GM19455 (cell line): ENCODE measurements at regions not wholly inside any gene's neighbourhood (a gene's known extent, or its start where the extent isn't known, plus 50 kb on each side); places are given as distances from the start of the nearest gene placed in this dataset.
"Not testable (repeated sequence)": the region's sequence is repeated elsewhere in the genome, so short reads cannot be mapped to it uniquely, and the experiment has no call there.

Source experiments
- ATAC-seq: cut with Tn5 transposase; IDR thresholded peaks from one replicate; pipeline ENCODE4 v1.9.1; 2021; ENCODE audit not compliant: unreplicated experiment

- ATAC-seq: no peak
These were observed 256.9 kb downstream of the SPRY2 start for GRCh38 chr13:80083853-80084676.

DNA sequence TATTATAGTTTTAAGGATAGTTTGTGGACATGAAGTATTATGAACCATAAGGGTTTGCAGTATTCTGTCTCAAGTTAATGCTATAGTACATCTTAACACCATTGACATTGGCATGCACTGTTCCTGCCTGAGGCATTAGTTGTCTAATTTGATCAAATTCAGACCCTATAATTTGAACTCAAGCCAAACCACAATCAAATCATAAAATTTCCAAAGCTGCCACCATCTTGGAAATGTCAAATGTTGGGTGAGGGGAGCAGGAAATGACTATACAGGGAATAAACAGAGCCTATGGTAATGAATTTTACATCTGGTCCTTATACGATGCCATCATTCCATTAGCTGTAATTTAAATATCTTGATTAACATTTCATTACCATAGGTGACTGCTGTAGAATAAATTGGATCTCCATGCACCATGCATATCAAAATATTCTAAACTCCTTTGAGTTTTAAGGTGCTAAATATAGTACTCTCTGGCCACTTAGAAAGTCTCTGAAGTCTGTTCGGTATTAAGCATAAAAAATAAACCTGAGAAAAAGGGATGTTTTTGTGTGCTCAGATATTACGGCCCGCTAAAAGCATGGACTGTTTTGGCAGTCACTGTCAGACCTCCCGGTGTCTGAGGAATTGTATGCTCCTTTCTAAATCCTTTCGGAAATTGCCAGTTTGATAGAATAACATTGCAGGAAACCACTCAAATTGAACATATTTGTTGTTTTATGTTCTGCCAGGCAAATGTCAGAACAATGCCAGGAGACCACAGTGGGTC, 257.7 kb downstream of the SPRY2 start:
- ATAC-seq: no peak

- ATAC-seq: no peak
These were observed 258.4 kb downstream of the SPRY2 start for GRCh38 chr13:80082396-80083080.

DNA sequence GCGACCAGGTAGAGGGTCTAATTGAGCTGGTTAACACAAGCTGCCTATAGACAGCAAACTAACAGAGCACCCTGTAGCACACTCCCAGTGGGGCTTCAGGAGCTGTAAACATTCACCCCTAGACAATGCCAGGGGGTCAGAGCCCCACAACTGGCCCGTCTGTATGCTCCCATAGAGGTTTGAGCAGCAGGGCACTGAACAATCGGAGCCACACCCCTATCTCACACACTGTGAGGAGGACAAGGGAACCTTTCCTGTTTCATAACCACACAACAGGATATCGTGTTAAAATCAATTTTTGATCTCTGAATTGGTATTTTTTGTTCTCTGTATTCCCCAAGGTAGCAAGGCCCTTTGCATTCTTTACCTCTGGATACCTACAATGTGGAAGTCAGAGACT, 266.1 kb downstream of the SPRY2 start:
- ATAC-seq: no peak

DNA sequence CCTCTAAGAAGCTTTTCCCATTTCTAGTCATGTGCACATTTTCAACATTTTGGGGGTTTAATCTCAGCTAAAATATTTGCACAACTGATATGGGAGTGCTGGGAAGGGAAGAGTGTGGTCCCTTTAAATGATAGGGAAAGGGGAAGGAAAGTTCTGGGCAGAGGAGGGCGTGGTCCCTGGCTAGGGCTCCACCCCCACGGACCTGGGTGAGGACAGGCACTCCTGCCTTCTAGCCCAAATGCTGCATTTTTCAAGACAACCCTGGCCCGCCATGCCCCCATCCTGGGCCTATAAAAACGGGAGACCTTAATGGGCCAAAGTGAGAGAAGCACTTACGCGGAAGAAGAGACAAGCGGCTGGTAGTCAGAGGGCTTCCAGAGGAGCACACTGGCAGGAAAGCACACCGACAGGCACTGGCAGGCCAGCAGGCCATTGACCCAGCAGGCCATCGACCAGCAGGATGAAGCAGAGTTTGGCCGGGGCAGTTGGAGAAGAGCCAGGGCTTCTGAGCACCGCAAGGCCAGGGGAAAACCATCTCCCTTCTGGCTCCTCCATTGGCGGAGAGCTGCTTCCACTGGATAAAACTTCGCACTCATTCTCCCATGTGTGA, 266.7 kb downstream of the SPRY2 start:
- ATAC-seq: no peak

- no peak for ATAC-seq
These were observed 268.7 kb downstream of the SPRY2 start for GRCh38 chr13:80072231-80072630.

DNA sequence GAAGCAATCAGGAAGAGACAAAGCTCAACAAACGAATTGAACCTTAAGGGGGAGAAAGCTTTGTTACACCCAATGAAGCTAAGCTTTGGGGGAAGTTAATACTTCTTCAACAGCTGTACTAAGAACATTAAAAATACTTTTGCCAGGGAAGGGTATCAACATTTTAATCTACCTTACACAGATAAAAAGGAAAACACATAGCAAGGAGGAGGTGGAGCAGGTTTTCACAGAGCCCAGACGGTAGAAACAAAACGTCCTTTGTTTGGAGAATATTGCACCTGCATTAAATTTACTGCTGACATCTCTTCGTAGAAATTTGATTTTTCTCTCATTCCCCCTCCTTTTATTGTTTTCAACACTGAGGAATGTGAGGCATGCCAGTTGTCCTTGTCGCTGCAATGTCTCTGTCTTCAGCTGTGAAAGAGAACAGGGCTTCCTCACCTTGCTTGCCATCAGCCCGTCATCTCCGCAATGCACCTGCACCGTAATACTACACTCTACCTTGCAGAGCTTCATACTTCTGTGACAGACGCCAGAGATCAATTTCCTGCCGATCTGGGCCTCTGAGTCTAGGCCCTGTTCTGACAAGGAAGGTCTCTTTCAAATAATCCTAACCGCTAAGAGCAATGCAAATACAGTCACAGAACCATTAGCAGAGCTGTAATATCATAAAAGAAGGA, 270.8 kb downstream of the SPRY2 start:
- ATAC-seq: no peak

GRCh38 chr13:80069374-80069773, 271.6 kb downstream of the SPRY2 start:
- no peak for ATAC-seq

- no peak for ATAC-seq
These were observed 274.9 kb downstream of the SPRY2 start for GRCh38 chr13:80065996-80066395.

DNA sequence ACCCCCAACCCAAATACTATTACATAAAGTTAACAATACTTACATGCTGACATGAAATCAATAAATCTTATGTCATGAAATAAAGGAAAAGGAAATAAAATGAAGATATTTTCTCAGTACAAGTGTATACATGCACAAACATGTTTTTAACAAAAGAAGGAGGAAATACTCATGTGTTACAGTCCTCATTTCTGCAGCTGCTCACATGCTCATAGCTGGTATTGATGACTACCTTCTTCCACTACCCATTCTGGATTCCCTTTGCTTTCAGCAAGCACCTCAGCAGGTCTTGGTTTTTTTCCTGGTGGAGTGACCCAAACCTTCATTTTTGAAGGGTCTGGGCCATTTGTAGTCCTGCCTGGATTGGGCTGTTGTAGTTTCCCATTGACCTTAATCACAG, 278.5 kb downstream of the SPRY2 start:
- not testable (repeated sequence) for ATAC-seq

GRCh38 chr13:80059789-80060188, 281.1 kb downstream of the SPRY2 start:
- no peak for ATAC-seq

DNA sequence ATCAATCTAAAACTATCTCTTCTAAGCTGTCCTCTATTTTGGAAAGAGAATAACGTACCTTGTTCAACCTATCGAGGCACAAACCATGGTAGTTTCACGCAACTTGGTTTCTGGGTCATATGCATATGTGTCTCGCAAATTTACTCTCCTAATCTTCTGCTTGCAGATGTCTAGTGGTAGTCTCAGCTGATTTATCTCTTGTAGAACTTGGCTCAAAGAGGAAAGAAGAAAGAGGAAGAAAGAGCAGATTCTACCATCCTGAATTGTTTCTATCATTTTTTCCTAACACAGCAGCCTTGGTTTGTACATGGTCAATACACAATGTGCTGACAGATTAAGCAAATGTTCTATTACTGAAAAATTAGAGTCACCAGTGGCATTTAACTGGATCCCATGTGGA, 282.3 kb downstream of the SPRY2 start:
- no peak for ATAC-seq

DNA sequence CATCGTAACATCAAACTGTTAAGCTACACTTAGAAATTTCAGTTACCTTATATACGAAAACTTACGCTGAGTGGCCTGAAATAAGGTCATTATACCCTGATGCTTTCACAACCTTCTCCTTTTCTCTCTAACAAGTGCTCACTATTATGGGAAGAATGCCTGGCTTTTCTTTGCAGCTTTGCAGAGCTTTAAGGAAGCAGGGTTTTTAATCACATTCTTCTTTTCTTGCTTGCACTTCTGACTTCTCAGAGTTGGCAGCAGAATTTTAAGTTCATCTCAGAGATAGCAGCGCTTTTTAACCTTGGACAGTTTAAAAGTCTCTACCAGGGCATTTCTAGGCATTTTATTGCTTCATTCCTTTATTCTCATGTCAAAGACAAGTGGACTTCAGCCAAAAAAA, 285.1 kb downstream of the SPRY2 start:
- ATAC-seq: no peak

GRCh38 chr13:80054806-80055205, 286.1 kb downstream of the SPRY2 start:
- no peak for ATAC-seq

GRCh38 chr13:80052286-80052685, 288.6 kb downstream of the SPRY2 start:
- ATAC-seq: no peak

DNA sequence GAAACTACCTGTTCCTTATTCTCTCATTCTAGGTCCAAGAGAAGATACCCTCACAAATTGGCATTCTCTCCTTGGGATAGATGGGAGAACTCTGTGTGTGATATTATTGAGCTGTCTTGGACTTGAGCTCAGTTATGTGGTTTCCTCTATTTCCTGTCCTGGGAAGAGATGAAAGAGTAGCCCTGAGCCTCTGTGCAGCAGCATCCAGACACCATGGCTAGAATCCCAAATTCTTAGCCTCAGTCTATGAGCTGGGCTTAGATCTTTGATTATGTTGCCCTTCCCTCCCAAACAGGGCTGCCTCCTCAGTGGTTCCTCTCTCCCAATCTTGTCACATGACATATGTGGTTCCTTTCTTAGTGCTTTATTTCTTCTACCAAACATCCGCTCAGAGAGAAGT, 290.7 kb downstream of the SPRY2 start:
- ATAC-seq: no peak

DNA sequence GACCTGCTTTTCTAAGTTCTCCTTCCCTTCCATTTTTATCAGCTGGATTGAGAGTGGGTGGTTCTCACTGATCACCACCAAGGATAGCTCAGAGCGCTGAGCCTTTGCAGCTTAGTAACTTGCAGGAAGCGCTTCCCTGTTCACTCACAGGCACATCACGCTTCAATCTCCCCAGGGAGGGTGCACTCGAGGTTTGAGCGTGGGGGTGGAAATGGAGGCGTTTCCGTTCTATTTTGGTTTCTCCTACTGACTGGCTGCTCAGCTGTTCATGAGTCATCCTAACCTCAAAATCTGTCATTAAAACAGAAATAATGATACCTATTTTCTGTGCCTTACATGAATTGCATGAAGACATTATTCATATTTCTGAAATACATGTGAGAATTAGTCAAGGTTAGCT, 292.1 kb downstream of the SPRY2 start:
- ATAC-seq: peak; percentile 96

DNA sequence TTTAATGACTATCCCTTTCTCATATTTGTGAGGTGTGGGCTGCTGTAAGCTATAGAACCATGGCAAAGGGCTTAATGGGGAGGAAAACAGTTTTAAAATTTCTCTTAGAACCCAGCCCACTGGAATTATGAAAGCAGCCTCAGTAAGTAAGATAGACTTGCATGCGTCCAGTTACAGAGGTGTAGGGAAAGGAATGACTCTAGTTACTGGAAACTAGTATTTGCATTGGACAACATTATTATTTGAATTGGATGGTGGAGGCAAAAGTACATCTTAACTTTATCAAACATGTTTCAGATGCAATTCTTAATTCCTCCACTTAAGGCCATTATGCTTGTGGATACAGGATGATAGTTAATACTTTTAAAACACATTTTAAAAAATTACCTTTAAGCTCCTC, 292.9 kb downstream of the SPRY2 start:
- no peak for ATAC-seq

DNA sequence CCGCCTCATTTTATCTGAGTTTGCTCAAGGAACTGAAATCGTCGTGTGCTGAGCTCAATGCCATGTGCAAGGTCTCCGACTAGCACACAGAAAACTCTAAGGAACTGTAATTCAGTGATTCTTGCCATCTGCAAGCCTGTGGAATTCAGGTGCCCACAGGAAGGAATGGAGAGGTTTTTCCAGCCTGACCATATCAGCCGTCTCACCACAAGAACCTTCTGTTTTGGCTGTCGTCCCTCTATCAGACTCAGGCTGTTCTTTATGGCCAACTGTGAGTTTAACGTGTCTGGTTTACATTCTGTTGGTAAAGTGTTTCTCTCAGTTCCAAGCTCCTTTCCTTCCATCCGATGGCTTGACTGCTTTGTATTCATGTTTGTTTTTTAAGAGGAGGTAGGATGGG, 293.5 kb downstream of the SPRY2 start:
- ATAC-seq: no peak

DNA sequence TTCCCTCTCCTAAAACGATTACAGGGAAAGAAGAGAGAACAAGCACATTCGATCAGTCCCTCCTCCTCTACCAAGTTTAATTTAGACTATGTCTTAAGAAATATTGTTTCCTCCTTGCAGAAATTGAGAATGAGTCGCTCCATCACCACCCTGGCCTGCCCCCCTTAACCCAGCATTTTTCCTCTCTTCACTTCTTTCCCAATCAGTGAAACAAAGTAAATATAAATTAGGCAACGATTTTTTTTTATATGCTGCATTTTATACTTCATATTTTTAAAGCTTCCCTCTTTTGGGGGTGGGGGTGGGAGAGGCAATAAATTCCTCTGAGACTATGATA, 300.0 kb downstream of the SPRY2 start:
- no peak for ATAC-seq
